ENCODE measurements at regions not wholly inside any gene's neighbourhood (a gene's known extent, or its start where the extent isn't known, plus 50 kb on each side); places are given as distances from the start of the nearest gene placed in this dataset.

GRCh38 chr14:95616745-95617144 lies 69.5 kb upstream of the TCL1B start:
- TF ChIP-seq, protein P1, sequence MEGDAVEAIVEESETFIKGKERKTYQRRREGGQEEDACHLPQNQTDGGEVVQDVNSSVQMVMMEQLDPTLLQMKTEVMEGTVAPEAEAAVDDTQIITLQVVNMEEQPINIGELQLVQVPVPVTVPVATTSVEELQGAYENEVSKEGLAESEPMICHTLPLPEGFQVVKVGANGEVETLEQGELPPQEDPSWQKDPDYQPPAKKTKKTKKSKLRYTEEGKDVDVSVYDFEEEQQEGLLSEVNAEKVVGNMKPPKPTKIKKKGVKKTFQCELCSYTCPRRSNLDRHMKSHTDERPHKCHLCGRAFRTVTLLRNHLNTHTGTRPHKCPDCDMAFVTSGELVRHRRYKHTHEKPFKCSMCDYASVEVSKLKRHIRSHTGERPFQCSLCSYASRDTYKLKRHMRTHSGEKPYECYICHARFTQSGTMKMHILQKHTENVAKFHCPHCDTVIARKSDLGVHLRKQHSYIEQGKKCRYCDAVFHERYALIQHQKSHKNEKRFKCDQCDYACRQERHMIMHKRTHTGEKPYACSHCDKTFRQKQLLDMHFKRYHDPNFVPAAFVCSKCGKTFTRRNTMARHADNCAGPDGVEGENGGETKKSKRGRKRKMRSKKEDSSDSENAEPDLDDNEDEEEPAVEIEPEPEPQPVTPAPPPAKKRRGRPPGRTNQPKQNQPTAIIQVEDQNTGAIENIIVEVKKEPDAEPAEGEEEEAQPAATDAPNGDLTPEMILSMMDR (IDR thresholded peaks at IDR 0.05; ENCODE audit: insufficient read depth, low read length), result no peak
- TF ChIP-seq POLR2AphosphoS5 (IDR thresholded peaks at IDR 0.05; ENCODE audit: low read depth), result no peak
- TF ChIP-seq, protein P2, sequence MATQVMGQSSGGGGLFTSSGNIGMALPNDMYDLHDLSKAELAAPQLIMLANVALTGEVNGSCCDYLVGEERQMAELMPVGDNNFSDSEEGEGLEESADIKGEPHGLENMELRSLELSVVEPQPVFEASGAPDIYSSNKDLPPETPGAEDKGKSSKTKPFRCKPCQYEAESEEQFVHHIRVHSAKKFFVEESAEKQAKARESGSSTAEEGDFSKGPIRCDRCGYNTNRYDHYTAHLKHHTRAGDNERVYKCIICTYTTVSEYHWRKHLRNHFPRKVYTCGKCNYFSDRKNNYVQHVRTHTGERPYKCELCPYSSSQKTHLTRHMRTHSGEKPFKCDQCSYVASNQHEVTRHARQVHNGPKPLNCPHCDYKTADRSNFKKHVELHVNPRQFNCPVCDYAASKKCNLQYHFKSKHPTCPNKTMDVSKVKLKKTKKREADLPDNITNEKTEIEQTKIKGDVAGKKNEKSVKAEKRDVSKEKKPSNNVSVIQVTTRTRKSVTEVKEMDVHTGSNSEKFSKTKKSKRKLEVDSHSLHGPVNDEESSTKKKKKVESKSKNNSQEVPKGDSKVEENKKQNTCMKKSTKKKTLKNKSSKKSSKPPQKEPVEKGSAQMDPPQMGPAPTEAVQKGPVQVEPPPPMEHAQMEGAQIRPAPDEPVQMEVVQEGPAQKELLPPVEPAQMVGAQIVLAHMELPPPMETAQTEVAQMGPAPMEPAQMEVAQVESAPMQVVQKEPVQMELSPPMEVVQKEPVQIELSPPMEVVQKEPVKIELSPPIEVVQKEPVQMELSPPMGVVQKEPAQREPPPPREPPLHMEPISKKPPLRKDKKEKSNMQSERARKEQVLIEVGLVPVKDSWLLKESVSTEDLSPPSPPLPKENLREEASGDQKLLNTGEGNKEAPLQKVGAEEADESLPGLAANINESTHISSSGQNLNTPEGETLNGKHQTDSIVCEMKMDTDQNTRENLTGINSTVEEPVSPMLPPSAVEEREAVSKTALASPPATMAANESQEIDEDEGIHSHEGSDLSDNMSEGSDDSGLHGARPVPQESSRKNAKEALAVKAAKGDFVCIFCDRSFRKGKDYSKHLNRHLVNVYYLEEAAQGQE (IDR thresholded peaks at IDR 0.05; ENCODE audit: insufficient replicate concordance, low read depth), result no peak
- no peak for TF ChIP-seq GABPA (IDR thresholded peaks at IDR 0.05; ENCODE audit: low read depth)
- no peak for TF ChIP-seq SPI1 (IDR thresholded peaks at IDR 0.05; ENCODE audit: borderline replicate concordance, low read depth)
